Endothelial cell of umbilical vein (primary cell): ENCODE measurements at regions not wholly inside any gene's neighbourhood (a gene's known extent, or its start where the extent isn't known, plus 50 kb on each side); places are given as distances from the start of the nearest gene placed in this dataset.

ENCODE experiments used
- BruUV-seq: library from RNA; stranded (reverse); fragments of 400-500 nt; replicated peaks from 2 replicates; lab custom pipeline; 2021; lab: Mats Ljungman, UMichigan
- CTCF ChIA-PET: fragments of 300-600, 350-600 bp; sonication (Branson Sonifier 250); formaldehyde crosslinking; loops from one replicate; lab custom pipeline; 2021; ENCODE audit warnings: antibody characterized with exemption, inconsistent platforms; lab: Charles Lee
- POLR2A ChIA-PET: fragments of 300-600, 350-600 bp; sonication (Branson Sonifier 250); formaldehyde crosslinking; loops from one replicate; lab custom pipeline; 2021; ENCODE audit warnings: antibody characterized with exemption, inconsistent platforms; lab: Charles Lee
- DNase-seq: peaks from one replicate; pipeline ENCODE4 v3.0.0-alpha.2; 2011; ENCODE audit warnings: low read depth, low spot score
- FAIRE-seq: peaks from 2 replicates; lab custom pipeline; 2011; peaks lifted over from hg19 to GRCh38; lab: Jason Lieb, UNC
- H2AFZ ChIP-seq: 2 replicates; pipeline ENCODE4 v1.6.0; 2012; ENCODE audit warnings: low read depth, low read length, control low read depth, inconsistent platforms
- H3K27ac ChIP-seq: 2 replicates; pipeline ENCODE4 v1.5.1; 2011; ENCODE audit warnings: low read depth, mild to moderate bottlenecking, control low read depth, low read length, moderate library complexity; ENCODE audit not compliant: insufficient read depth
- H3K27me3 ChIP-seq, 2 experiments: 2 replicates each; pipeline versions ENCODE4 v1.6.0 to v1.6.1; 2011; ENCODE audit warnings: low read length in 2 of 2, mixed read lengths in 1 of 2; ENCODE audit not compliant: control insufficient read depth in 2 of 2, insufficient read depth in 2 of 2
- H3K36me3 ChIP-seq, 2 experiments: 2 replicates in 1 of 2; 3 replicates in 1 of 2; pipeline ENCODE4 v1.5.1; 2011; ENCODE audit warnings: low read length in 2 of 2, mild to moderate bottlenecking in 1 of 2, moderate library complexity in 1 of 2; ENCODE audit not compliant: control insufficient read depth in 2 of 2, insufficient read depth in 2 of 2; ENCODE audit errors: extremely low read depth in 1 of 2
- H3K4me1 ChIP-seq: 3 replicates; pipeline ENCODE4 v1.5.1; 2011; ENCODE audit warnings: mild to moderate bottlenecking, low read length; ENCODE audit not compliant: control insufficient read depth, insufficient read depth; ENCODE audit errors: extremely low read depth
- H3K4me2 ChIP-seq: 2 replicates; pipeline ENCODE4 v1.6.1; 2011; ENCODE audit warnings: low read length, control low read depth, mixed read lengths; ENCODE audit not compliant: insufficient read depth
- H3K4me3 ChIP-seq, 3 experiments: fragments of 200-600 bp in 1 of 3; sonication (generic), shearing (Covaris generic) in 1 of 3; replicated peaks in 1 of 3; 2 replicates each; pipeline ENCODE4 v1.5.1; 2011 to 2016; ENCODE audit warnings: control low read depth in 3 of 3, low read length in 3 of 3, mild to moderate bottlenecking in 2 of 3, inconsistent platforms in 1 of 3, low read depth in 1 of 3, moderate library complexity in 1 of 3; ENCODE audit not compliant: insufficient read depth in 1 of 3
- H3K79me2 ChIP-seq: 2 replicates; pipeline ENCODE4 v1.6.0; 2012; ENCODE audit warnings: low read length, inconsistent platforms; ENCODE audit not compliant: control insufficient read depth, insufficient read depth
- H3K9ac ChIP-seq: replicated peaks from 2 replicates; pipeline ENCODE3; 2011; ENCODE audit warnings: low read length, control low read depth; ENCODE audit not compliant: insufficient read depth; ENCODE audit errors: extremely low read depth
- H3K9me1 ChIP-seq: replicated peaks from 3 replicates; pipeline ENCODE4 v1.6.0; 2011; ENCODE audit warnings: mild to moderate bottlenecking, low read length; ENCODE audit not compliant: control insufficient read depth, insufficient read depth; ENCODE audit errors: extremely low read depth
- H3K9me3 ChIP-seq: replicated peaks from 2 replicates; pipeline ENCODE4 v1.5.1; 2012; ENCODE audit warnings: low read length, inconsistent platforms; ENCODE audit not compliant: control insufficient read depth, insufficient read depth
- H4K20me1 ChIP-seq: replicated peaks from 2 replicates; pipeline ENCODE3; 2011; ENCODE audit warnings: mild to moderate bottlenecking, low read length; ENCODE audit not compliant: control insufficient read depth, insufficient read depth; ENCODE audit errors: extremely low read depth
- FOS ChIP-seq: IDR thresholded peaks from 2 replicates; pipeline ENCODE4 v1.6.1; 2011; ENCODE audit warnings: mild to moderate bottlenecking, low read length, moderate library complexity, borderline replicate concordance; ENCODE audit not compliant: insufficient read depth
- JUN ChIP-seq: IDR thresholded peaks from 2 replicates; pipeline ENCODE4 v1.6.1; 2011; ENCODE audit warnings: borderline replicate concordance, low read depth; ENCODE audit not compliant: insufficient read length, insufficient read depth
- MAX ChIP-seq: IDR thresholded peaks from 2 replicates; pipeline ENCODE4 v1.6.1; 2011; ENCODE audit not compliant: insufficient read depth, insufficient read length
- POLR2A ChIP-seq: IDR thresholded peaks from 2 replicates; pipeline ENCODE4 v1.6.1; 2012; ENCODE audit warnings: low read depth, mild to moderate bottlenecking, control low read depth, low read length
- dilution Hi-C: fragments of 300-500 bp; cut with MboI; formaldehyde crosslinking; loops from one replicate; pipeline ENCODE4 v1.15.0; 2019; ENCODE audit warnings: low sequenced_read_pairs; ENCODE audit not compliant: extremely low pct_ligation_motif_present
- intact Hi-C: fragments of 100-400 bp; cut with micrococcal nuclease; formaldehyde crosslinking; loops from one replicate; pipeline ENCODE4 v1.10.0; 2022
- TF ChIP-seq, protein P1 (sequence below), 2 donors: IDR thresholded peaks; 1 replicate in 1 of 2; 2 replicates in 1 of 2; pipeline ENCODE4 v1.5.1; 2011; ENCODE audit warnings: low read length in 2 of 2, mild to moderate bottlenecking in 2 of 2, moderate library complexity in 2 of 2, control low read depth in 1 of 2, inconsistent platforms in 1 of 2, low read depth in 1 of 2; ENCODE audit not compliant: insufficient read depth in 1 of 2; ENCODE audit errors: extremely low read depth in 1 of 2

DNA sequence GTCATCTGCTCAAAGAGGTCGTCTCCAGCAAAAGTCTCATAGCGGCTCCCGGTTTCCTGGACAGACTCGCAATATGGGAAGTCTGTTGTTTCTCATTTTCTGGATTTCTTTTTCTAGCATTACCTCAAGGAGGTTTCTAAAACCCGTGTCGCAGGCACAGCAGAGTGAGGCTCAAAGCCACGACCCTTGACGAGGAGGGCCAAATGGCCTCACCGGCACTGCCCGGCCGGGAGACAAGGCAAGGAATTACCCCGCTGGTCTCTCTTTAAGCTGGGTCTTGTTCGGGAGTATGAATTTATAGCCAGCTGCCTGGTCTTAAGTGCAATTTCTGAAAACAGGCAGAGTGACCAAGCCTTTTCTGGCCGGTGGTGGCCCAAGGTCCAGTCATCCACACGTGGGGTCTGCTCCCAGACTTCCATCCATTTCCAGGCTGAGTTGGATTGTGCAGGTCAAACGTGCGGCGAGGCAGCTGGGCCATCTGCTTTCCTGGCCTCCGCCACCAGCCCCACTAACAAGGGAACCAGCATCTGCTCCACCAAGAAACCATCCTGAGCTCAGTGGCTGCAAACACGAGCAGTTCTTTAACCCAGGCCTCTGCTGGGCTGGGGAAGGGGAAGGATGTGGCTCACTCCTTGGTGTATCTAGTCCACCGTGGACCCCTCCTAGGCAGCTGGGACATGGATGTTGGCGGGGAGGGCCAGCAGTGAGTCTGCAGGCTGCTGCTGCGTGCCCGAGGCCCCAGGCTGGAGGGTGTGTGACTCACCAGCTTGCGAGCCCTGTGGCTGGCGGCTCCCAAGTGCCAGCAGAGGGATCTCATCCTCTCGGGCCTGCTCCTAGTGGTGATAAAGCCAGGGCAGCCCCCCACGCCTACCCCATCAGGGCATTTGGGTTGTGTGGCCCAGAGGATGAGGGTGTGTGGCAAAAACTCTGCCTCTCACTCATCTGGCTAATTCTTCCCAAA lies 55.6 kb upstream of the COL5A1 start:
- H2AFZ ChIP-seq, result no peak overlapping the region

More for the DNA sequence above, 55.6 kb upstream of the COL5A1 start:
- Histone ChIP-seq H3K4me2 (no peak overlapping the region), H4K20me1 (no peaks in the 10 kb centered on the region), H3K9ac (no peak overlapping the region), H3K27me3 (peaks cover 0 to 8% of the 10 kb centered on the region in 2 experiments), H3K27ac (no peak overlapping the region), H3K36me3 (no peaks in the 10 kb centered on the region), H3K4me3 (no peak overlapping the region), H3K4me1 (no peaks in the 10 kb centered on the region), H3K9me3 (no peaks in the 10 kb centered on the region), H3K79me2 (no peaks in the 10 kb centered on the region), H3K9me1 (no peaks in the 10 kb centered on the region)
- no peak for FAIRE-seq
- dilution Hi-C loops (no loop called here), intact Hi-C loops (no loop called here)
- TF ChIP-seq, protein P1, sequence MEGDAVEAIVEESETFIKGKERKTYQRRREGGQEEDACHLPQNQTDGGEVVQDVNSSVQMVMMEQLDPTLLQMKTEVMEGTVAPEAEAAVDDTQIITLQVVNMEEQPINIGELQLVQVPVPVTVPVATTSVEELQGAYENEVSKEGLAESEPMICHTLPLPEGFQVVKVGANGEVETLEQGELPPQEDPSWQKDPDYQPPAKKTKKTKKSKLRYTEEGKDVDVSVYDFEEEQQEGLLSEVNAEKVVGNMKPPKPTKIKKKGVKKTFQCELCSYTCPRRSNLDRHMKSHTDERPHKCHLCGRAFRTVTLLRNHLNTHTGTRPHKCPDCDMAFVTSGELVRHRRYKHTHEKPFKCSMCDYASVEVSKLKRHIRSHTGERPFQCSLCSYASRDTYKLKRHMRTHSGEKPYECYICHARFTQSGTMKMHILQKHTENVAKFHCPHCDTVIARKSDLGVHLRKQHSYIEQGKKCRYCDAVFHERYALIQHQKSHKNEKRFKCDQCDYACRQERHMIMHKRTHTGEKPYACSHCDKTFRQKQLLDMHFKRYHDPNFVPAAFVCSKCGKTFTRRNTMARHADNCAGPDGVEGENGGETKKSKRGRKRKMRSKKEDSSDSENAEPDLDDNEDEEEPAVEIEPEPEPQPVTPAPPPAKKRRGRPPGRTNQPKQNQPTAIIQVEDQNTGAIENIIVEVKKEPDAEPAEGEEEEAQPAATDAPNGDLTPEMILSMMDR (IDR thresholded peaks at IDR 0.05; ENCODE audit: extremely low read depth in 1 of 2, insufficient read depth in 1 of 2, low read depth in 1 of 2, low read length in 2 of 2), result no peak
- TF ChIP-seq MAX (no peak), POLR2A (no peak), FOS (no peak), JUN (no peak)
- BruUV-seq, result no TSS peak
- POLR2A ChIA-PET, result no interaction called here
- CTCF ChIA-PET, result interaction anchor here (1.0 kb wide), 1 partner anchor 136 kb away, joined by 4 read pairs; no protein-coding TSS in a partner anchor
- DNase-seq, result no peak
